Breast epithelium (tissue), 4 donors: ENCODE measurements at regions not wholly inside any gene's neighbourhood (a gene's known extent, or its start where the extent isn't known, plus 50 kb on each side); places are given as distances from the start of the nearest gene placed in this dataset.

Experiments
- DNase-seq, 2 donors: peaks; one replicate each; pipeline ENCODE4 v3.0.0-alpha.2; 2019; ENCODE audit warnings: low spot score in 2 of 2
- H3K27ac ChIP-seq, 2 donors: fragments of 200-600 bp; sonication (generic) in 1 of 2; one replicate each; pipeline ENCODE4 v1.5.1; 2016 to 2019; ENCODE audit warnings: mild to moderate bottlenecking in 1 of 2
- H3K27me3 ChIP-seq, 2 donors: fragments of 200-600 bp; sonication (generic) in 1 of 2; one replicate each; pipeline versions ENCODE4 v1.5.1 to v1.6.0; 2017 to 2019; ENCODE audit warnings: control low read depth in 1 of 2, mild to moderate bottlenecking in 1 of 2
- H3K36me3 ChIP-seq: fragments of 200-600 bp; one replicate; pipeline ENCODE4 v1.5.1; 2019
- H3K4me1 ChIP-seq, 2 donors: fragments of 200-600 bp; sonication (generic); one replicate each; pipeline ENCODE4 v1.5.1; 2016 to 2019; ENCODE audit warnings: control low read depth in 1 of 2
- H3K4me3 ChIP-seq, 3 donors: fragments of 200-600 bp; sonication (generic); 1 replicate in 2 of 3; 2 replicates in 1 of 3; pipeline ENCODE4 v1.5.1; 2016 to 2019; ENCODE audit warnings: mild to moderate bottlenecking in 3 of 3, moderate library complexity in 2 of 3
- H3K9me3 ChIP-seq, 2 donors: fragments of 200-600 bp; sonication (generic) in 1 of 2; one replicate each; pipeline ENCODE4 v1.5.1; 2016 to 2019; ENCODE audit warnings: control low read depth in 1 of 2
- CTCF ChIP-seq, 3 donors: fragments of 450-650 bp; IDR thresholded peaks; one replicate each; pipeline ENCODE4 v1.5.1; 2016 to 2017; ENCODE audit warnings: antibody characterized with exemption in 3 of 3, mild to moderate bottlenecking in 3 of 3, moderate library complexity in 3 of 3
- POLR2A ChIP-seq: fragments of 450-650 bp; IDR thresholded peaks from one replicate; pipeline ENCODE4 v1.6.1; 2016; ENCODE audit warnings: antibody characterized with exemption, mild to moderate bottlenecking, moderate library complexity
- POLR2AphosphoS5 ChIP-seq, 3 donors: sonication (generic); formaldehyde crosslinking; IDR thresholded peaks; one replicate each; pipeline ENCODE4 v1.6.1; 2017; ENCODE audit warnings: antibody characterized with exemption in 3 of 3
- intact Hi-C: fragments of 100-400 bp; cut with DNase I; formaldehyde crosslinking; loops from one replicate; pipeline ENCODE4 v1.15.1; 2023; ENCODE audit warnings: low total_unique reads

- no peak for DNase-seq
- H3K9me3 ChIP-seq, result no peaks in the 10 kb centered on the region
- no peak for TF ChIP-seq CTCF (IDR thresholded peaks at IDR 0.05)
- no peak for TF ChIP-seq POLR2AphosphoS5 (IDR thresholded peaks at IDR 0.05)
- TF ChIP-seq POLR2A, result no peak
- H3K36me3 ChIP-seq, result no peaks in the 10 kb centered on the region
- H3K4me3 ChIP-seq, result no peak overlapping the region
- H3K27me3 ChIP-seq, result no peaks in the 10 kb centered on the region
- intact Hi-C loops, result no loop called here
- no peaks in the 10 kb centered on the region for H3K4me1 ChIP-seq
- H3K27ac ChIP-seq, result no peak overlapping the region
Measured at GRCh38 chr14:27008187-27008586, 410.4 kb upstream of the NOVA1 start.

GRCh38 chr14:27012641-27013040 lies 414.8 kb upstream of the NOVA1 start:
- Histone ChIP-seq H3K27me3 (no peaks in the 10 kb centered on the region), H3K4me3 (no peak overlapping the region), H3K27ac (no peak overlapping the region), H3K9me3 (no peaks in the 10 kb centered on the region), H3K36me3 (no peaks in the 10 kb centered on the region), H3K4me1 (no peaks in the 10 kb centered on the region)
- intact Hi-C loops, result no loop called here
- no peak for DNase-seq
- TF ChIP-seq POLR2A, result no peak
- no peak for TF ChIP-seq POLR2AphosphoS5 (IDR thresholded peaks at IDR 0.05)
- TF ChIP-seq CTCF (IDR thresholded peaks at IDR 0.05), result no peak

- DNase-seq, result no peak
- Histone ChIP-seq H3K9me3 (no peaks in the 10 kb centered on the region), H3K36me3 (no peaks in the 10 kb centered on the region), H3K4me1 (no peaks in the 10 kb centered on the region), H3K27me3 (no peaks in the 10 kb centered on the region), H3K27ac (no peak overlapping the region), H3K4me3 (no peak overlapping the region)
- intact Hi-C loops, result no loop called here
- TF ChIP-seq POLR2AphosphoS5 (IDR thresholded peaks at IDR 0.05) (no peak), CTCF (IDR thresholded peaks at IDR 0.05) (no peak), POLR2A (no peak)
Measured at GRCh38 chr14:27013678-27014077, 415.8 kb upstream of the NOVA1 start.

- DNase-seq, result no peak
- TF ChIP-seq CTCF (IDR thresholded peaks at IDR 0.05) (no peak), POLR2AphosphoS5 (IDR thresholded peaks at IDR 0.05) (no peak), POLR2A (no peak)
- Histone ChIP-seq H3K27me3 (no peaks in the 10 kb centered on the region), H3K4me1 (no peaks in the 10 kb centered on the region), H3K9me3 (no peaks in the 10 kb centered on the region), H3K36me3 (no peaks in the 10 kb centered on the region), H3K4me3 (no peak overlapping the region), H3K27ac (no peak overlapping the region)
- intact Hi-C loops, result no loop called here
Measured at GRCh38 chr14:27015065-27015464, 417.2 kb upstream of the NOVA1 start.

GRCh38 chr14:27025648-27026047 lies 427.8 kb upstream of the NOVA1 start:
- H3K27me3 ChIP-seq, result no peaks in the 10 kb centered on the region
- no peaks in the 10 kb centered on the region for H3K36me3 ChIP-seq
- TF ChIP-seq POLR2A, result no peak
- intact Hi-C loops, result no loop called here
- no peak overlapping the region for H3K4me3 ChIP-seq
- H3K4me1 ChIP-seq, result no peaks in the 10 kb centered on the region
- DNase-seq, result no peak
- H3K27ac ChIP-seq, result no peak overlapping the region
- H3K9me3 ChIP-seq, result no peaks in the 10 kb centered on the region

- Histone ChIP-seq H3K36me3 (no peaks in the 10 kb centered on the region), H3K27me3 (no peaks in the 10 kb centered on the region), H3K4me3 (no peak overlapping the region), H3K4me1 (no peaks in the 10 kb centered on the region), H3K9me3 (no peaks in the 10 kb centered on the region), H3K27ac (no peak overlapping the region)
- intact Hi-C loops, result no loop called here
- no peak for DNase-seq
- TF ChIP-seq CTCF (IDR thresholded peaks at IDR 0.05) (no peak), POLR2A (no peak), POLR2AphosphoS5 (IDR thresholded peaks at IDR 0.05) (no peak)
Measured at GRCh38 chr14:27026097-27026496, 428.3 kb upstream of the NOVA1 start.
